Activated CD8-positive, alpha-beta memory T cell treated with anti-CD3 and anti-CD28 coated beads for 36 hours (primary cell): ENCODE measurements at regions not wholly inside any gene's neighbourhood (a gene's known extent, or its start where the extent isn't known, plus 50 kb on each side); places are given as distances from the start of the nearest gene placed in this dataset.

Source experiments
- CTCF ChIA-PET: fragments of 350-600 bp; sonication (Branson Sonifier 250); formaldehyde crosslinking; loops from one replicate; lab custom pipeline; 2021; ENCODE audit warnings: antibody characterized with exemption; lab: Charles Lee
- POLR2A ChIA-PET: fragments of 350-600 bp; sonication (Branson Sonifier 250); formaldehyde crosslinking; loops from one replicate; lab custom pipeline; 2021; ENCODE audit warnings: antibody characterized with exemption; lab: Charles Lee

GRCh38 chr2:5911718-5912117 lies 219.5 kb downstream of the SOX11 start:
- ChIA-PET POLR2A (no interaction called here), CTCF (no interaction called here)

GRCh38 chr2:5913711-5914395 lies 221.7 kb downstream of the SOX11 start:
- ChIA-PET CTCF (no interaction called here), POLR2A (no interaction called here)

GRCh38 chr2:5914811-5915611 lies 222.8 kb downstream of the SOX11 start:
- ChIA-PET POLR2A (no interaction called here), CTCF (no interaction called here)

GRCh38 chr2:5915881-5916310 lies 223.7 kb downstream of the SOX11 start:
- ChIA-PET POLR2A (no interaction called here), CTCF (no interaction called here)

GRCh38 chr2:5921081-5921642 lies 229.0 kb downstream of the SOX11 start:
- ChIA-PET CTCF (no interaction called here), POLR2A (no interaction called here)

GRCh38 chr2:5923957-5924945 lies 232.1 kb downstream of the SOX11 start:
- ChIA-PET POLR2A (no interaction called here), CTCF (no interaction called here)

- CTCF ChIA-PET, result no interaction called here
- POLR2A ChIA-PET, result no interaction called here
Observed at GRCh38 chr2:5925604-5926003, 233.4 kb downstream of the SOX11 start.

- ChIA-PET POLR2A (no interaction called here), CTCF (no interaction called here)
Observed at GRCh38 chr2:5926871-5927512, 234.8 kb downstream of the SOX11 start.

GRCh38 chr2:5932556-5933469 lies 240.6 kb downstream of the SOX11 start:
- ChIA-PET POLR2A (no interaction called here), CTCF (no interaction called here)

- POLR2A ChIA-PET, result no interaction called here
Observed at GRCh38 chr2:5933669-5934068, 241.5 kb downstream of the SOX11 start.

GRCh38 chr2:5937321-5937720 lies 245.1 kb downstream of the SOX11 start:
- POLR2A ChIA-PET, result no interaction called here
- CTCF ChIA-PET, result no interaction called here

More at GRCh38 chr2:5933669-5934068, 241.5 kb downstream of the SOX11 start:
- CTCF ChIA-PET, result no interaction called here

GRCh38 chr2:5937851-5938565 lies 245.8 kb downstream of the SOX11 start:
- ChIA-PET POLR2A (no interaction called here), CTCF (no interaction called here)

GRCh38 chr2:5938566-5938896 lies 246.3 kb downstream of the SOX11 start:
- POLR2A ChIA-PET, result no interaction called here
- CTCF ChIA-PET, result no interaction called here

GRCh38 chr2:5939553-5939952 lies 247.4 kb downstream of the SOX11 start:
- CTCF ChIA-PET, result no interaction called here
- POLR2A ChIA-PET, result no interaction called here

GRCh38 chr2:5940596-5941535 lies 248.7 kb downstream of the SOX11 start:
- ChIA-PET CTCF (no interaction called here), POLR2A (no interaction called here)

- ChIA-PET POLR2A (no interaction called here), CTCF (no interaction called here)
Observed at GRCh38 chr2:5942204-5942603, 250.0 kb downstream of the SOX11 start.

GRCh38 chr2:5945742-5946141 lies 253.6 kb downstream of the SOX11 start:
- POLR2A ChIA-PET, result no interaction called here
- CTCF ChIA-PET, result no interaction called here
